BE2C (cell line): ENCODE measurements at regions not wholly inside any gene's neighbourhood (a gene's known extent, or its start where the extent isn't known, plus 50 kb on each side); places are given as distances from the start of the nearest gene placed in this dataset.

Experiments
- DNase-seq: peaks from one replicate; pipeline ENCODE4 v3.0.0-alpha.2; 2020
- H3K27me3 ChIP-seq: fragments of 250-450 bp; sonication (Bioruptor Pico); 2 replicates; pipeline ENCODE4 v1.5.1; 2020; ENCODE audit warnings: mild to moderate bottlenecking
- H3K36me3 ChIP-seq: fragments of 250-450 bp; sonication (Bioruptor Pico); 2 replicates; pipeline ENCODE4 v1.5.1; 2020; ENCODE audit warnings: mild to moderate bottlenecking
- H3K4me1 ChIP-seq: fragments of 250-450 bp; sonication (Bioruptor Pico); 2 replicates; pipeline ENCODE4 v1.5.1; 2020
- H3K4me3 ChIP-seq: 2 replicates; pipeline ENCODE4 v1.5.1; 2011; ENCODE audit warnings: low read depth, low read length
- H3K9me3 ChIP-seq: fragments of 250-450 bp; sonication (Bioruptor Pico); 2 replicates; pipeline ENCODE4 v1.5.1; 2020
- TF ChIP-seq, protein P1 (sequence below): IDR thresholded peaks from 2 replicates; pipeline ENCODE4 v1.5.1; 2012; ENCODE audit warnings: mild to moderate bottlenecking, low read depth, low read length

DNA sequence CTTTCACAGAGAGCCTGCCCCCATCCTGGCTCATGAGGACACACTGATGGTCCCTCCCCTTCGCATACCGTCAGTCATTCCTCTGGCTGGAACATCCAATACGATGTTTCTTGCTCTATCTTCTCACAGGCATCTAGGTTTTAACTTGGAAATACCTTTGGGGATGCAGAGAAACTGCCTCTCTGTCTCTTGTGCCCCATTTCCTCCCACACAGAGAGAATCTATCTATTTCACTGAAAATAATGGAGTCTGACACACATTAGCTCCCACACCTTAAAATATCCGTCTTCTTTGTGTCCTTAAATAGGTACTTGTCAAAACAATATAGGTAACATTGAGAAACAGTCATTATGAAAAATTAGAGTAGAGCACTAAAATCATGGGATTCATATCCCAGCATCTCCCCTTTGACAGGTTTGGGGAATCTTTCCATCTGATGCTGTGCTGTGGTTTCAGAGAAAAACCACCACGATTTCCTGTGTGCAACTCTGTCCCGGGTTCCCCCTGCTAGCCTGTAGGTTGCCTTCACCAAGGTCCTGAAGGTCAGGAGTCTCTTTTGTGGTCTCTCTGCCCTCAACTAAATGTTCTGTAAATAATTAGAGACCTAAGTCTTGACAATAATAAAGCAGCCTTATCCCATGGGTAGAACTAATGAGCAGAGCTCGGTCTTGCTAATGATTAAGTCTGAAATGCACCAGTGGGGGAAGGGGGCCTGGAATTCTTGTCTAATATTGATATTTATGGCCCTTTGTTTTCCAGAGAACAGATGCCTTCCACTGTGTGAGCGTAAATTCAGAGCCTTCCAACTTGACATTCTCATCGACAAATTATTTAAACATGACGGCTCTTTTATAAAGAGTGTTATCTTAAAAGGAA lies 371.0 kb downstream of the ICE1 start:
- TF ChIP-seq, protein P1, sequence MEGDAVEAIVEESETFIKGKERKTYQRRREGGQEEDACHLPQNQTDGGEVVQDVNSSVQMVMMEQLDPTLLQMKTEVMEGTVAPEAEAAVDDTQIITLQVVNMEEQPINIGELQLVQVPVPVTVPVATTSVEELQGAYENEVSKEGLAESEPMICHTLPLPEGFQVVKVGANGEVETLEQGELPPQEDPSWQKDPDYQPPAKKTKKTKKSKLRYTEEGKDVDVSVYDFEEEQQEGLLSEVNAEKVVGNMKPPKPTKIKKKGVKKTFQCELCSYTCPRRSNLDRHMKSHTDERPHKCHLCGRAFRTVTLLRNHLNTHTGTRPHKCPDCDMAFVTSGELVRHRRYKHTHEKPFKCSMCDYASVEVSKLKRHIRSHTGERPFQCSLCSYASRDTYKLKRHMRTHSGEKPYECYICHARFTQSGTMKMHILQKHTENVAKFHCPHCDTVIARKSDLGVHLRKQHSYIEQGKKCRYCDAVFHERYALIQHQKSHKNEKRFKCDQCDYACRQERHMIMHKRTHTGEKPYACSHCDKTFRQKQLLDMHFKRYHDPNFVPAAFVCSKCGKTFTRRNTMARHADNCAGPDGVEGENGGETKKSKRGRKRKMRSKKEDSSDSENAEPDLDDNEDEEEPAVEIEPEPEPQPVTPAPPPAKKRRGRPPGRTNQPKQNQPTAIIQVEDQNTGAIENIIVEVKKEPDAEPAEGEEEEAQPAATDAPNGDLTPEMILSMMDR, result no peak
- DNase-seq, result no peak
- H3K9me3 ChIP-seq, result no peaks in the 10 kb centered on the region
- no peaks in the 10 kb centered on the region for H3K27me3 ChIP-seq
- no peak overlapping the region for H3K4me3 ChIP-seq
- H3K36me3 ChIP-seq, result no peaks in the 10 kb centered on the region
- peaks cover 2% of the 10 kb centered on the region; the same call in 1 of the 2 replicates for H3K4me1 ChIP-seq

DNA sequence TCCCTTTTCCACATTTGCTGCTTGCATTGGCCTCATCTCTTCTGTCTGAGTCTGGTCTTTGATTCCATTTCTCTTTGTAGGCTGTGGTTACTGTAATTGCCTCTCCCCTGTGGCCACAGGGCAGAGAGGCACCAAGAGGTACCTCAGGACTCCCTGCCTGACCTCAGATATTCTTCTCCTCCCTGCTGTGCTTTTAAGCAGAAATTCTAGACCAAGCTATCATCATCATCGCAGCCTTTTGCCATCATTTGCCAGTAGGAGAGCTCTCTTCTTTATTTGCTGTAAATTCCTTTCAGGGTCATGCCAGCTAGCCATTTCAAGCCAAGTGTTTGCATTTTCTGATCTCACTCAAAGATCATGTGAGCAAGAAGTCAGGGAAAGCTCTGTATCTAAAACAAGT lies 369.6 kb downstream of the ICE1 start:
- TF ChIP-seq, protein P1, result no peak

DNA sequence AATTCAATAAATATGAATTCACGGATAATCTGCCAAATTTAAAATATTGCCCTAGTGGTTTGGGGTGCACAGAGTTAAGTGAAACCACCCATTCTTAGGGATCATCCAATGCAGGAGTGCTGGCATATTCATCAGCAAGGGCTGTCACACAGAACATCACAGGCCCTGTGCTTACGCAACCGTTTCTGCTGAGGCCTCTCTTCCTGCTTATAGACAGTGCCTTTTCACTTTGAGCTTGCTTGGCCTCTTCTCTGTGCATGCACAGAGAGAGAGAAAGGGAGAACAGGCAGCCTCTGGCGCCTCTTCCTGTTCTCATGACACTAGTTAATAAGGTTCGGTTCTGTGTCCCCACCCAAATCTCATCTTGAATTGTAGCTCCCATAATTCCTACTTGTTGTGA lies 366.3 kb downstream of the ICE1 start:
- Histone ChIP-seq H3K9me3 (no peaks in the 10 kb centered on the region), H3K36me3 (no peaks in the 10 kb centered on the region), H3K27me3 (no peaks in the 10 kb centered on the region), H3K4me3 (no peak overlapping the region), H3K4me1 (no peaks in the 10 kb centered on the region; the same call in 1 of the 2 replicates)
- TF ChIP-seq, protein P1, result no peak
- DNase-seq, result no peak

More for the DNA sequence above, 369.6 kb downstream of the ICE1 start:
- Histone ChIP-seq H3K4me1 (peaks cover 2% of the 10 kb centered on the region; the same call in 1 of the 2 replicates), H3K36me3 (no peaks in the 10 kb centered on the region), H3K27me3 (no peaks in the 10 kb centered on the region), H3K4me3 (no peak overlapping the region), H3K9me3 (no peaks in the 10 kb centered on the region)
- no peak for DNase-seq

DNA sequence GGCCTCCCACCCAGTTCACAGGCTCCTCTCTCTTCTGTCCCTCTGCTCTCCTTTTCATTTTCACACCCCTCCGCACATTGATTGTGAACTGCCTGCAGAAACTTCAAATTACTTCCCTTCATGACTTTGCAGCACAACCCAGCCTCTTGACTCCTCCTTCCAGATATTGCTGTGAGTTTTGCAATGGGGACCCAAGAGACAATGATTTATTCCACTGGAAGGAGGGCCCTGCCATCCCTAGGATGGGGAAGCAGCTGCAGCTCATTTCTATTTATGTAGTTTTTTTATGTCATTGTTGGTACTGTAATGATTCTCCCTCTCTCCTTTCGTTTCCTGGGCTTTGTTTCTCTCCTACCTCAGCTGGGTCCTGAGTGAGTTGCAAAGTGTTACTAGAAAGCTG lies 364.9 kb downstream of the ICE1 start:
- Histone ChIP-seq H3K9me3 (no peaks in the 10 kb centered on the region), H3K4me3 (no peak overlapping the region), H3K27me3 (no peaks in the 10 kb centered on the region), H3K4me1 (no peaks in the 10 kb centered on the region; the same call in 1 of the 2 replicates), H3K36me3 (no peaks in the 10 kb centered on the region)
- no peak for DNase-seq
- TF ChIP-seq, protein P1, result no peak

DNA sequence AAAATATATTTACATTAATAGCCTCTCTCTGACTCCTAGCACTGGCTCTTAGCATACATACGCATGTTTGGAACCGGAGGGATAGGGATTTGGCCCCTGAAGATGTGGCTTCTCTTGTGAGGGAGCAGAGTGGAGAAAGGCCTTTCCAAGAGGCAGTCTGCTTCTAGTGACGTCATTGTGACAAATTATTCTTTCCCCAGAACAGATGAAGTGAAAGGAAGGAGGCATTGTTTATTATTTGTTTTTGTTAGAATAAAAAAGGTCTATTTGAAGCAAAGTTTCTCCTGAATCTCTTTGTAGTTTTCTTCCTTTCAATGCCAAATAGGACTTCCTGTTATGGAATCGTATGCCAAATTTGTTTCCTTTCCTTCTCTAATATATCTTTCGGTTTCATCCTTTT lies 361.6 kb downstream of the ICE1 start:
- Histone ChIP-seq H3K4me1 (peaks cover 7% of the 10 kb centered on the region), H3K4me3 (no peak overlapping the region), H3K9me3 (no peaks in the 10 kb centered on the region), H3K27me3 (no peaks in the 10 kb centered on the region), H3K36me3 (no peaks in the 10 kb centered on the region)
- TF ChIP-seq, protein P1, result no peak
- DNase-seq, result no peak

DNA sequence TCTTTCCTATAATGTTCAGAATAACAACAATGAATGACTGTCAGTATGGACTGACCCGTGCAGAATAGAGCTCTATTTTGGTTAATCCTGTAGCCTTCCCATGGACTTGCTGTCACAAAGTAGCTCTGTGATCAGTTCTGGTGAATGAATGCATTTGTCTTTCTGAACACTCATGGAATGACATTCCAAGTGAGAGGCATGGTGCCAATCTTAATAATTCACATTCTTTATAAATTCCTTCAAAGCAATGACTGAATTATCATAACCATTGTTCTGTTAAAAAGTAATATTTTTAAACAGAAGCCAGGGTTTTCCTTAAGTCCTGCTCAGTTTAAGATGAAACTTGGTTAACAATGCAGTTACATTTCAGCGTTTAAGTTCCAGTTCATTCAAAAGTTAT lies 360.5 kb downstream of the ICE1 start:
- Histone ChIP-seq H3K36me3 (no peaks in the 10 kb centered on the region), H3K27me3 (no peaks in the 10 kb centered on the region), H3K4me1 (peaks cover 7% of the 10 kb centered on the region), H3K9me3 (no peaks in the 10 kb centered on the region), H3K4me3 (no peak overlapping the region)
- no peak for DNase-seq
- TF ChIP-seq, protein P1, result no peak
